Stimulated activated CD4-positive, alpha-beta T cell treated with anti-CD3 and anti-CD28 coated beads, Interleukin-12 subunit alpha, Interleukin-12 subunit beta, amount 100 ng/mL, for 48 hours (primary cell): ENCODE measurements at regions not wholly inside any gene's neighbourhood (a gene's known extent, or its start where the extent isn't known, plus 50 kb on each side); places are given as distances from the start of the nearest gene placed in this dataset.

ENCODE experiments used
- DNase-seq, 3 donors: peaks; one replicate each; pipeline ENCODE4 v3.0.0-alpha.2; 2020; ENCODE audit warnings: low read depth in 2 of 3, low spot score in 1 of 3

- no peak for DNase-seq
Observed at GRCh38 chr16:85398050-85398451, 215.1 kb upstream of the GSE1 start.

GRCh38 chr16:85398688-85399582 is 214.2 kb upstream of the GSE1 start:
- DNase-seq: no peak

- no peak for DNase-seq
Observed at GRCh38 chr16:85399583-85400284, 213.4 kb upstream of the GSE1 start.

- no peak for DNase-seq
Observed at GRCh38 chr16:85400305-85401205, 212.6 kb upstream of the GSE1 start.

GRCh38 chr16:85401370-85401916 is 211.7 kb upstream of the GSE1 start:
- DNase-seq: no peak

GRCh38 chr16:85401917-85402766 is 211.0 kb upstream of the GSE1 start:
- DNase-seq: no peak

- no peak for DNase-seq
Observed at GRCh38 chr16:85402910-85403692, 210.0 kb upstream of the GSE1 start.

- DNase-seq: no peak
Observed at GRCh38 chr16:85403693-85404092, 209.4 kb upstream of the GSE1 start.

GRCh38 chr16:85412911-85413520 is 200.1 kb upstream of the GSE1 start:
- DNase-seq: no peak

GRCh38 chr16:85413691-85414663 is 199.1 kb upstream of the GSE1 start:
- no peak for DNase-seq

GRCh38 chr16:85415196-85416090 is 197.7 kb upstream of the GSE1 start:
- DNase-seq: no peak

- peak; percentile 68 to 79 (median 70) for DNase-seq
Observed at GRCh38 chr16:85416228-85417109, 196.7 kb upstream of the GSE1 start.

- no peak for DNase-seq
Observed at GRCh38 chr16:85417156-85417860, 195.8 kb upstream of the GSE1 start.

GRCh38 chr16:85418978-85419491 is 194.1 kb upstream of the GSE1 start:
- DNase-seq: no peak
